GM12878 (cell line): ENCODE measurements at regions not wholly inside any gene's neighbourhood (a gene's known extent, or its start where the extent isn't known, plus 50 kb on each side); places are given as distances from the start of the nearest gene placed in this dataset.

Experiments
- ATAC-seq: fragments of 200-7000 bp; cut with Tn5 transposase; 3 replicates; pipeline ENCODE4 v1.9.1; 2020; ENCODE audit warnings: mild to moderate bottlenecking, moderate library complexity
- BruUV-seq: library from RNA; stranded (reverse); fragments of 400-500 nt; replicated peaks from 2 replicates; lab custom pipeline; 2021; lab: Mats Ljungman, UMichigan
- CTCF ChIA-PET: fragments of 300-600 bp; sonication (Branson Sonifier 250); formaldehyde crosslinking; extraction: SDS; loops from one replicate; lab custom pipeline; 2021; ENCODE audit warnings: inconsistent platforms; lab: Yijun Ruan, JAX
- POLR2A ChIA-PET: fragments of 350-600 bp; formaldehyde crosslinking; extraction: SDS; loops from one replicate; lab custom pipeline; 2021; ENCODE audit warnings: inconsistent platforms; lab: Charles Lee
- RAD21 ChIA-PET: fragments of 300-600 bp; sonication (Branson Sonifier 250); formaldehyde crosslinking; loops from one replicate; lab custom pipeline; 2023; ENCODE audit warnings: antibody characterized with exemption; ENCODE audit not compliant: unreplicated experiment; lab: Charles Lee
- SMC1A ChIA-PET: fragments of 300-600 bp; sonication (Branson Sonifier 250); formaldehyde crosslinking; loops from one replicate; lab custom pipeline; 2023; ENCODE audit not compliant: unreplicated experiment, uncharacterized antibody; lab: Charles Lee
- DNase-seq: peaks from one replicate; pipeline ENCODE4 v3.0.0-alpha.2; 2011; ENCODE audit warnings: low read depth, low spot score
- FAIRE-seq: peaks from 3 replicates; lab custom pipeline; 2011; peaks lifted over from hg19 to GRCh38; lab: Jason Lieb, UNC
- H2AFZ ChIP-seq: 2 replicates; pipeline ENCODE4 v1.6.0; 2011; ENCODE audit warnings: low read depth, low read length, control low read depth; ENCODE audit not compliant: control insufficient read depth
- H3K27ac ChIP-seq: 2 replicates; pipeline ENCODE4 v1.5.1; 2011; ENCODE audit warnings: control low read depth; ENCODE audit not compliant: control insufficient read depth, insufficient read depth
- H3K27me3 ChIP-seq, 2 experiments: replicated peaks in 1 of 2; 2 replicates each; pipeline versions ENCODE4 v1.6.0 to v1.6.1; 2011; ENCODE audit warnings: low read length in 1 of 2; ENCODE audit not compliant: control insufficient read depth in 2 of 2, insufficient read depth in 2 of 2
- H3K36me3 ChIP-seq, 2 experiments: 2 replicates each; pipeline ENCODE4 v1.5.1; 2011; ENCODE audit warnings: low read length in 1 of 2; ENCODE audit not compliant: control insufficient read depth in 2 of 2, insufficient read depth in 2 of 2
- H3K4me1 ChIP-seq: 2 replicates; pipeline ENCODE4 v1.6.1; 2011; ENCODE audit warnings: mild to moderate bottlenecking, low read length, moderate library complexity, mixed read lengths; ENCODE audit not compliant: control insufficient read depth, insufficient read depth
- H3K4me2 ChIP-seq: 2 replicates; pipeline ENCODE4 v1.6.0; 2011; ENCODE audit warnings: control low read depth; ENCODE audit not compliant: control insufficient read depth, insufficient read depth
- H3K4me3 ChIP-seq: fragments of 200-600 bp; sonication (generic); 2 replicates; pipeline ENCODE4 v1.5.1; 2016
- H3K79me2 ChIP-seq: 2 replicates; pipeline ENCODE4 v1.6.0; 2011; ENCODE audit warnings: low read length; ENCODE audit not compliant: control insufficient read depth, insufficient read depth
- H3K9ac ChIP-seq: 2 replicates; pipeline ENCODE4 v1.8.0; 2011; ENCODE audit warnings: low read length, control low read depth, mixed read lengths; ENCODE audit not compliant: control insufficient read depth, insufficient read depth
- H3K9me3 ChIP-seq: replicated peaks from 3 replicates; pipeline ENCODE4 v1.5.1; 2011; ENCODE audit warnings: mild to moderate bottlenecking, low read length; ENCODE audit not compliant: control insufficient read depth, insufficient read depth
- H4K20me1 ChIP-seq: 2 replicates; pipeline ENCODE4 v1.6.0; 2011; ENCODE audit not compliant: control insufficient read depth, insufficient read depth
- ATF2 ChIP-seq: IDR thresholded peaks from 2 replicates; pipeline ENCODE4 v1.6.1; 2012; ENCODE audit warnings: low read length, inconsistent platforms
- CHD1 ChIP-seq: IDR thresholded peaks from 2 replicates; pipeline ENCODE4 v1.6.1; 2012; ENCODE audit warnings: low read depth, low read length, improper control_type of control experiment
- CHD2 ChIP-seq: IDR thresholded peaks from 2 replicates; pipeline ENCODE4 v1.6.1; 2011; ENCODE audit warnings: low read depth, low read length, improper control_type of control experiment, borderline replicate concordance
- FOXM1 ChIP-seq: IDR thresholded peaks from 2 replicates; pipeline ENCODE4 v1.6.1; 2012; ENCODE audit warnings: low read depth, mild to moderate bottlenecking, inconsistent platforms, low read length, moderate library complexity
- IRF5 ChIP-seq: fragments of 450-650 bp; IDR thresholded peaks from 2 replicates; pipeline ENCODE4 v1.6.1; 2017; ENCODE audit warnings: borderline replicate concordance
- JUND ChIP-seq: IDR thresholded peaks from 2 replicates; pipeline ENCODE4 v1.6.1; 2012; ENCODE audit warnings: low read depth, mild to moderate bottlenecking, low read length, improper control_type of control experiment, moderate library complexity
- NR2F1 ChIP-seq: fragments of 450-650 bp; conservative IDR thresholded peaks from 2 replicates; pipeline ENCODE4 v1.6.1; 2017; ENCODE audit warnings: mild to moderate bottlenecking
- PML ChIP-seq: IDR thresholded peaks from 2 replicates; pipeline ENCODE4 v1.6.1; 2012; ENCODE audit warnings: low read length, inconsistent platforms
- RELA ChIP-seq: fragments of 450-650 bp; IDR thresholded peaks from 2 replicates; pipeline ENCODE4 v1.8.0; 2014; ENCODE audit warnings: borderline replicate concordance; ENCODE audit not compliant: partially characterized antibody
- SIN3A ChIP-seq: IDR thresholded peaks from 2 replicates; pipeline ENCODE4 v1.6.1; 2012; ENCODE audit warnings: low read depth, low read length, improper control_type of control experiment
- ZBTB11 ChIP-seq: fragments of 450-650 bp; formaldehyde crosslinking; IDR thresholded peaks from 2 replicates; pipeline ENCODE4 v1.5.0; 2022; ENCODE audit warnings: mild to moderate bottlenecking, missing genetic modification characterization
- ZNF687 ChIP-seq: fragments of 450-650 bp; IDR thresholded peaks from 2 replicates; pipeline ENCODE4 v1.6.1; 2017; ENCODE audit warnings: mild to moderate bottlenecking, moderate library complexity
- WGBS: methylation state at CpG from one replicate; pipeline ENCODE4 v1.1.6; 2016; ENCODE audit warnings: low lambda C conversion rate; ENCODE audit not compliant: insufficient replicate concordance, insufficient coverage; ENCODE audit errors: missing lambda C conversion rate; 5-methylcytosine and 5-hydroxymethylcytosine counted together
- in situ Hi-C: fragments of 300-500 bp; cut with MboI; formaldehyde crosslinking; loops from 9 replicates; pipeline ENCODE4 v1.14.3; 2018; ENCODE audit warnings: mixed read lengths
- intact Hi-C: fragments of 100-400 bp; cut with micrococcal nuclease; formaldehyde crosslinking; loops from one replicate; pipeline ENCODE4 v1.14.2; 2022; ENCODE audit not compliant: unreplicated experiment

- POLR2A ChIA-PET: no interaction called here
- Histone ChIP-seq H3K27ac (no peak overlapping the region), H3K36me3 (no peaks in the 10 kb centered on the region), H3K79me2 (no peaks in the 10 kb centered on the region), H4K20me1 (no peaks in the 10 kb centered on the region), H3K9me3 (no peaks in the 10 kb centered on the region), H2AFZ (no peak overlapping the region), H3K27me3 (no peaks in the 10 kb centered on the region), H3K4me1 (no peaks in the 10 kb centered on the region), H3K9ac (no peak overlapping the region), H3K4me3 (no peak overlapping the region), H3K4me2 (no peak overlapping the region)
- DNase-seq (no peak), FAIRE-seq (no peak), ATAC-seq (no peak)
- WGBS: 62% methylated on average over 3 of the region's 3 CpGs
- BruUV-seq: no TSS peak
- RAD21 ChIA-PET: no interaction called here
- intact Hi-C loops (no loop called here), in situ Hi-C loops (no loop called here)
- SMC1A ChIA-PET: no interaction called here
- CTCF ChIA-PET: interaction anchor here (1.1 kb wide), 1 partner anchor 12 kb away, joined by 5 read pairs; no protein-coding TSS in a partner anchor
- TF ChIP-seq NR2F1: no peak
- no peak for TF ChIP-seq CHD1
- TF ChIP-seq CHD2: no peak
- no peak for TF ChIP-seq FOXM1
- TF ChIP-seq JUND: no peak
- no peak for TF ChIP-seq SIN3A
- no peak for TF ChIP-seq RELA
- TF ChIP-seq ZBTB11 (CRISPR knock-in tag): no peak
- TF ChIP-seq ATF2: no peak
- TF ChIP-seq PML: no peak
- TF ChIP-seq IRF5: no peak
- no peak for TF ChIP-seq ZNF687
Observed at GRCh38 chr12:74401966-74402365, 135.7 kb upstream of the ATXN7L3B start.
